Neuronal stem cell (in vitro differentiated cells): ENCODE measurements at regions not wholly inside any gene's neighbourhood (a gene's known extent, or its start where the extent isn't known, plus 50 kb on each side); places are given as distances from the start of the nearest gene placed in this dataset.

Experiments
- DNase-seq: peaks from one replicate; pipeline ENCODE4 v3.0.0-alpha.2; 2013; ENCODE audit warnings: low spot score
- H2AFZ ChIP-seq: one replicate; pipeline ENCODE4 v1.6.1; 2013; ENCODE audit warnings: mild to moderate bottlenecking, low read length, inconsistent platforms
- H2AK5ac ChIP-seq: 2 replicates; pipeline ENCODE4 v1.6.1; 2013; ENCODE audit warnings: low read depth, mild to moderate bottlenecking, inconsistent platforms, low read length, moderate library complexity, mixed read lengths
- H2BK120ac ChIP-seq: 2 replicates; pipeline ENCODE4 v1.6.1; 2013; ENCODE audit warnings: low read depth, mild to moderate bottlenecking, inconsistent platforms, low read length, moderate library complexity, mixed read lengths
- H2BK12ac ChIP-seq: one replicate; pipeline ENCODE4 v1.6.1; 2013; ENCODE audit warnings: low read length, inconsistent platforms
- H2BK15ac ChIP-seq: 2 replicates; pipeline ENCODE4 v1.6.1; 2013; ENCODE audit warnings: mild to moderate bottlenecking, low read length, inconsistent platforms, mixed read lengths
- H2BK5ac ChIP-seq: one replicate; pipeline ENCODE4 v1.6.1; 2013; ENCODE audit warnings: inconsistent platforms, mild to moderate bottlenecking, low read length, moderate library complexity
- H3K14ac ChIP-seq: one replicate; pipeline ENCODE4 v1.6.1; 2013; ENCODE audit warnings: low read length, inconsistent platforms
- H3K18ac ChIP-seq: 2 replicates; pipeline ENCODE4 v1.6.1; 2013; ENCODE audit warnings: low read length, inconsistent platforms
- H3K23ac ChIP-seq: 2 replicates; pipeline ENCODE4 v1.6.1; 2013; ENCODE audit warnings: low read depth, mild to moderate bottlenecking, mixed read lengths, low read length, inconsistent platforms; ENCODE audit not compliant: poor library complexity
- H3K27ac ChIP-seq: replicated peaks from 3 replicates; pipeline ENCODE4 v1.5.1; 2013; ENCODE audit warnings: low read length, inconsistent platforms
- H3K27me3 ChIP-seq, 3 experiments: 2 replicates each; pipeline ENCODE4 v1.6.1; 2013; ENCODE audit warnings: low read length in 3 of 3, mild to moderate bottlenecking in 2 of 3, inconsistent platforms in 1 of 3, low read depth in 1 of 3, mixed read lengths in 1 of 3, moderate library complexity in 1 of 3; ENCODE audit not compliant: control insufficient read depth in 3 of 3, insufficient read depth in 3 of 3
- H3K36me3 ChIP-seq, 2 donors: replicated peaks in 1 of 2; 2 replicates each; pipeline ENCODE4 v1.6.1; 2013; ENCODE audit warnings: low read length in 2 of 2; ENCODE audit not compliant: control insufficient read depth in 2 of 2, insufficient read depth in 2 of 2
- H3K4ac ChIP-seq: 2 replicates; pipeline ENCODE4 v1.6.1; 2013; ENCODE audit warnings: inconsistent platforms, mild to moderate bottlenecking, low read length, moderate library complexity
- H3K4me1 ChIP-seq, 2 donors: 1 replicate in 1 of 2; 2 replicates in 1 of 2; pipeline ENCODE4 v1.6.1; 2013; ENCODE audit warnings: low read length in 2 of 2, low read depth in 1 of 2; ENCODE audit not compliant: control insufficient read depth in 2 of 2, insufficient read depth in 1 of 2
- H3K4me2 ChIP-seq: one replicate; pipeline ENCODE4 v1.6.1; 2013; ENCODE audit warnings: mild to moderate bottlenecking, low read length, inconsistent platforms; ENCODE audit not compliant: insufficient read depth, poor library complexity, severe bottlenecking
- H3K4me3 ChIP-seq, 2 donors: 2 replicates each; pipeline ENCODE4 v1.5.1; 2013; ENCODE audit warnings: low read length in 2 of 2, mild to moderate bottlenecking in 2 of 2, inconsistent platforms in 1 of 2, moderate library complexity in 1 of 2
- H3K79me1 ChIP-seq: one replicate; pipeline ENCODE4 v1.6.1; 2013; ENCODE audit warnings: low read depth, mild to moderate bottlenecking, inconsistent platforms, low read length, moderate library complexity
- H3K9ac ChIP-seq: one replicate; pipeline ENCODE4 v1.6.1; 2013; ENCODE audit warnings: mild to moderate bottlenecking, low read depth, low read length, inconsistent platforms; ENCODE audit not compliant: poor library complexity
- H3K9me3 ChIP-seq, 2 donors: replicated peaks in 1 of 2; 2 replicates each; pipeline versions ENCODE3 to v1.6.1; 2013; ENCODE audit warnings: low read length in 2 of 2, mild to moderate bottlenecking in 2 of 2, inconsistent platforms in 1 of 2, low read depth in 1 of 2, mixed read lengths in 1 of 2, moderate library complexity in 1 of 2; ENCODE audit not compliant: control insufficient read depth in 2 of 2, insufficient read depth in 1 of 2
- H4K8ac ChIP-seq: one replicate; pipeline ENCODE4 v1.6.1; 2013; ENCODE audit warnings: low read depth, mild to moderate bottlenecking, inconsistent platforms, low read length, moderate library complexity
- H4K91ac ChIP-seq: one replicate; pipeline ENCODE4 v1.6.1; 2013; ENCODE audit warnings: low read length, low read depth, mild to moderate bottlenecking, inconsistent platforms; ENCODE audit not compliant: poor library complexity
- WGBS, 2 donors: extraction: QIAGEN DNeasy Blood & Tissue Kit; methylation state at CpG; one replicate each; pipeline ENCODE4 v1.1.7; 2013; ENCODE audit warnings: missing lambda C conversion rate in 2 of 2, mixed read lengths in 1 of 2; ENCODE audit not compliant: insufficient read length in 2 of 2, insufficient replicate concordance in 1 of 2; ENCODE audit errors: extremely low coverage in 2 of 2; 5-methylcytosine and 5-hydroxymethylcytosine counted together

- no peak overlapping the region for H3K4me2 ChIP-seq
- peaks cover 0 to 2% (median 0%) of the 10 kb centered on the region in 3 experiments for H3K27me3 ChIP-seq
- no peak overlapping the region for H4K8ac ChIP-seq
- no peak overlapping the region for H3K4ac ChIP-seq
- H3K9ac ChIP-seq: no peak overlapping the region
- no peak overlapping the region for H2AFZ ChIP-seq
- H3K14ac ChIP-seq: no peak overlapping the region
- H3K36me3 ChIP-seq: no peaks in the 10 kb centered on the region
- H2BK5ac ChIP-seq: no peak overlapping the region
- DNase-seq: no peak
- H2BK120ac ChIP-seq: no peak overlapping the region
- H2BK15ac ChIP-seq: no peak overlapping the region
- no peak overlapping the region for H4K91ac ChIP-seq
- H3K79me1 ChIP-seq: no peaks in the 10 kb centered on the region
- peaks cover 0 to 9% of the 10 kb centered on the region in 2 donors for H3K4me1 ChIP-seq
- no peak overlapping the region for H2BK12ac ChIP-seq
- H3K9me3 ChIP-seq: no peaks in the 10 kb centered on the region
- H3K23ac ChIP-seq: no peak overlapping the region
- H2AK5ac ChIP-seq: no peak overlapping the region
- H3K27ac ChIP-seq: no peak overlapping the region
- no peak overlapping the region for H3K18ac ChIP-seq
- H3K4me3 ChIP-seq: no peak overlapping the region
Observed at GRCh38 chr14:30499358-30499757, 59.6 kb upstream of the G2E3 start.

- Histone ChIP-seq H3K4me1 (peaks cover 0 to 9% of the 10 kb centered on the region in 2 donors), H3K36me3 (no peaks in the 10 kb centered on the region), H3K14ac (no peak overlapping the region), H3K9ac (no peak overlapping the region), H2AFZ (no peak overlapping the region), H3K4me3 (no peak overlapping the region), H3K4ac (no peak overlapping the region), H3K9me3 (no peaks in the 10 kb centered on the region), H3K18ac (no peak overlapping the region), H3K79me1 (no peaks in the 10 kb centered on the region), H2BK120ac (no peak overlapping the region), H2BK5ac (no peak overlapping the region), H4K91ac (no peak overlapping the region), H2AK5ac (no peak overlapping the region), H4K8ac (no peak overlapping the region), H3K27me3 (peaks cover 0 to 2% (median 0%) of the 10 kb centered on the region in 3 experiments), H3K27ac (no peak overlapping the region), H3K23ac (no peak overlapping the region), H3K4me2 (no peak overlapping the region), H2BK15ac (no peak overlapping the region), H2BK12ac (no peak overlapping the region)
- DNase-seq: no peak
- WGBS, 2 donors: 100% methylated on average over 1 of the region's 2 CpGs; no CpG with 5 or more reads in 1 of the 2 donors
Observed at GRCh38 chr14:30500222-30500621, 58.7 kb upstream of the G2E3 start.

GRCh38 chr14:30507209-30507608 is 51.7 kb upstream of the G2E3 start:
- Histone ChIP-seq H2AFZ (no peak overlapping the region), H2BK15ac (no peak overlapping the region), H3K4me1 (no peaks in the 10 kb centered on the region), H2BK12ac (no peak overlapping the region), H2BK120ac (no peak overlapping the region), H3K27me3 (no peaks in the 10 kb centered on the region), H2AK5ac (no peak overlapping the region), H4K8ac (no peak overlapping the region), H3K23ac (no peak overlapping the region), H3K14ac (no peak overlapping the region), H3K36me3 (no peaks in the 10 kb centered on the region), H4K91ac (no peak overlapping the region), H3K4ac (no peak overlapping the region), H3K9me3 (no peaks in the 10 kb centered on the region), H3K9ac (no peak overlapping the region), H3K4me2 (no peak overlapping the region), H3K27ac (no peak overlapping the region), H3K18ac (no peak overlapping the region), H3K4me3 (no peak overlapping the region), H3K79me1 (no peaks in the 10 kb centered on the region), H2BK5ac (no peak overlapping the region)
- DNase-seq: no peak
- no CpG with 5 or more reads among the region's 3 CpGs for WGBS, 2 donors
